Stimulated activated CD4-positive, alpha-beta T cell treated with anti-CD3 and anti-CD28 coated beads, Interleukin-2, amount 100 ng/mL, for 48 hours (primary cell): ENCODE measurements at regions not wholly inside any gene's neighbourhood (a gene's known extent, or its start where the extent isn't known, plus 50 kb on each side); places are given as distances from the start of the nearest gene placed in this dataset.
"Not testable (repeated sequence)": the region's sequence is repeated elsewhere in the genome, so short reads cannot be mapped to it uniquely, and the experiment has no call there.

ENCODE experiments used
- DNase-seq, 2 donors: peaks; one replicate each; pipeline ENCODE4 v3.0.0-alpha.2; 2020

- no peak for DNase-seq
These were observed 538.0 kb downstream of the PTPRU start for GRCh38 chr1:29774355-29774754.

DNA sequence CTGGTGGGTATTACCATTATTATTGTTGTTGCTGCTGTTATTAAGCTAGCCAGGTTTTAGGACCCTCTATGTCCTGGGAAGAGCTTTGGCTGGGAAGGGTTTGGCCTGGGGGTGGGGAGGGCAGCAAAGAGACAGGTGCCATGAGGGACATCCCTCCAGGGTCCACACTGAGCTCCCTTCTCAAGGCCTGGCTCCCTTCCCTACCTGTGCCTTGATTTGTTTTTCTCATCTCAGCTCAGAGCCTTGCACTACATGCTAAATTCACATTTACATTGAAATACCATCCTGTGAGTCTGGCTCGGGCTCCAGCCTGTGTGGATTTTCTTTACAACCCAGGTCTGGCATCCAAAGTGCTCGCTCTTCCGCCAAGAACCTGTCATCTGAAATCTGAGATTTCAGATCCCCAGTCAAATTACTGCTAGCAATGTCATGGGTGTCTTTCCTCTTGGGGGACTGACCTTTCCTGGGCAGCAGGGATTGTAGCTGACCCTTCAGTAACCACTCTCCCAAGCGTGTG, 536.3 kb downstream of the PTPRU start:
- no peak for DNase-seq

DNA sequence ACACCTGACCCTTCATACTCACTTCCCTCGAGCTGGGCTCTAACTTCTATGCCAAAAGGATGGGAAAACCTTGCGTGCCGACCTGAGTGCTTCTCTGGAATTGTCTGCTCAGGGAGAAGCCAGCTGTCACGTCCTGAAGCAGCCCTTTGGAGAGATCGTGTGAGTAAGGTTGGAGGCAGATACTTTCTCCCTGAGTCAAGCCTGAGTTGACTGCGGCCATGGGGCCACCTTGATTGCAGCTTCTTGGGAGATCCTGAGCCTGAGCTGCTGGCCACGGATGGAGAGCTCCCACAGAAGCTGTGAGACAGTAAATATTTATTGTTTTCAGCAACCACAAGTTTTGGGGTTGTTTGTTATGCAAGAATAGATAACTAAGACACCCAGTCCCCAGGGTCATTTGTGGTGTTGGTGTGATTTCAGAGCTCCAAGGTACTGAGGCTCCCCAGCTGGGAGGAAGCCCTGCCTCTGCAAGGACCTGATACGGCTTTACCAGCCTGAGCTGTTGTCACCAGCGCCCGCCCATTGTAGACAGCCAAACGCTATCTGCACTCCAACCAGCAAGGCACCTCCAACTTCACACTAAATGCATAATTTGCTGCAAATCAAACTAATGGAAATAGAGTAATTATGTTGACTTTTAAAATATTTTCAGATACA, 531.6 kb downstream of the PTPRU start:
- no peak for DNase-seq

GRCh38 chr1:29767088-29767685, 530.9 kb downstream of the PTPRU start:
- DNase-seq = no peak

- no peak for DNase-seq
These were observed 526.3 kb downstream of the PTPRU start for GRCh38 chr1:29762635-29763034.

DNA sequence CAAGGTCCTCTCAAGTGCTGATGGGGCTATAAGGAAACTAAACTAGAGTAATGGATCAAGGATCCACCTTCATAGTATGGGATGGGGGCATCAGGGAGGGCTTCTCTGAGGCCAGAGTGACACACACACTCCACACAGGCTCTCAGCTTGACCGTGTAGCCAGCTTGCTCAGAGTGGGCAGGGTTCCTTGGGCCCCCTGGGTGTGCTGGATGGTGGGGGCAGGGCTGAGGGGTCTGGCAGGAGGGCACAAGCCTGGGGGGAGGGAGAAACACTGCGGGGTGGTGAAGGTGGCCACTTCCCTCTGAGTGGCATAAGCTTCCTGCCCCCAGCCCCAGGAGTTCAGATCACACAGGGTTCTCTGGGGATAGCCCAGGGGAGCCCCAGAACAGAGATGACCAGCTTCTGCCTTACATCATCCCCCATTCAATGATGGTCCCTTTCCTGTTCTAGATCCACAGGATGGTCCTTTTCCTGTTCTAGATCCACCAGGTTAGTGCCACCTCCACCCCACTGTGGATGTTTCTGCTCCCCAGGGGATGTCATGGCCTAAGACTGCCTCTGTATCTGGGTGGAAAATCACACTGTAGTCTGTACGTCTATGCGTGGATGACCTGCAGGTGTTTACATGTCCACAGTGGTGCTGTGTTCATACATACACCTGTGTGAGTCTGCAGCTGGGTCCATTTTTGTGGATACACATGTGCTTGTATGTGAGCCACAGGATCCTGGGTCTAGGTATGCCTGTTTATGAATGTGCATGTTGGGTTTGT, 525.0 kb downstream of the PTPRU start:
- DNase-seq = no peak

- DNase-seq = no peak
These were observed 523.8 kb downstream of the PTPRU start for GRCh38 chr1:29760067-29760564.

- DNase-seq = no peak
These were observed 522.6 kb downstream of the PTPRU start for GRCh38 chr1:29758781-29759499.

DNA sequence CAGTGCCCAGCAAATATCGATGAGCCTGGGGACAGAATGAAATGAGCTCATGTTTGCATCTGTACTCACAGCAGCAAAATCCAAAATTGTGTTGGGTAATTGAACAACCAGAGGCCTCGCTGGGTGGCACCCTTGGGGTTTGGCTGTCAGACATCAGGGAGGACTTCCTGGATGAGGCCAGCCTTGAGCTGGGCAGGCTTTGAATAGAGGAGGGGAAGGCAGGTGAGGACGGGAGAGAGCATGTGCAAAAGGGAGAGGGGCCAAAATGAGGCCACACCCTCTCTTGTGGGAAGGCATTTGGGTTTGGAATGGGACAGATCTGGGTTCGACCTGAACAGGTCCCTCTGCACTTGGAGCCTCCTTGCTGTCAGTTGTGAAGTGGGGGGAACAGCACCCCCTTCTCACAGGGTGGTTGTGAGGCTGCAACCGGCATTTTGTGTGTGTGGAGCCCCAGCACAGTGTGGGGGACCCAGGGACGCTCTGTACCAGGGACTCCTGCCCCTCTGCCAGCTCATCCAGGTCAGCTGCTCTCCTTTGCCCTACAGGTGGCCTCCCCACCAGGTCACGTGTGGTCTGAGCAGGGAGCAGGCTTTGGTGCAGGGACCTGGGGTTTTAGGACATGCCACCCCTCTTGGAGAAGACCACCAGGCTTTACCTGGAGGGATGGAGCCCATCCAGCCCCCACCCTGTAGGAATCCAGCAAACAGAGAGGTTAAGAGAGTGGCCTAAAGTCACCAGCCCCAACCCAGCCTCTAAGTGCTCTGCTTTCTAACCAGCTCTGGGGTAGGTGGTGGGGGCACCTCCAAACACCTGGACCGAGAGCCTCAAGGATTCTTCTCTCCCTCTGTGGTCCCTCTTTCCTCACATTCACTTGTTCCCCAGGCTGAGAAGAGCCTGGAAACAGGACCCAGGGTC, 521.8 kb downstream of the PTPRU start:
- DNase-seq = no peak

GRCh38 chr1:29756901-29757725, 520.8 kb downstream of the PTPRU start:
- no peak for DNase-seq

- DNase-seq = no peak
These were observed 520.2 kb downstream of the PTPRU start for GRCh38 chr1:29756498-29756897.

- no peak for DNase-seq
These were observed 519.8 kb downstream of the PTPRU start for GRCh38 chr1:29756085-29756484.

GRCh38 chr1:29755412-29756015, 519.2 kb downstream of the PTPRU start:
- not testable (repeated sequence) for DNase-seq

DNA sequence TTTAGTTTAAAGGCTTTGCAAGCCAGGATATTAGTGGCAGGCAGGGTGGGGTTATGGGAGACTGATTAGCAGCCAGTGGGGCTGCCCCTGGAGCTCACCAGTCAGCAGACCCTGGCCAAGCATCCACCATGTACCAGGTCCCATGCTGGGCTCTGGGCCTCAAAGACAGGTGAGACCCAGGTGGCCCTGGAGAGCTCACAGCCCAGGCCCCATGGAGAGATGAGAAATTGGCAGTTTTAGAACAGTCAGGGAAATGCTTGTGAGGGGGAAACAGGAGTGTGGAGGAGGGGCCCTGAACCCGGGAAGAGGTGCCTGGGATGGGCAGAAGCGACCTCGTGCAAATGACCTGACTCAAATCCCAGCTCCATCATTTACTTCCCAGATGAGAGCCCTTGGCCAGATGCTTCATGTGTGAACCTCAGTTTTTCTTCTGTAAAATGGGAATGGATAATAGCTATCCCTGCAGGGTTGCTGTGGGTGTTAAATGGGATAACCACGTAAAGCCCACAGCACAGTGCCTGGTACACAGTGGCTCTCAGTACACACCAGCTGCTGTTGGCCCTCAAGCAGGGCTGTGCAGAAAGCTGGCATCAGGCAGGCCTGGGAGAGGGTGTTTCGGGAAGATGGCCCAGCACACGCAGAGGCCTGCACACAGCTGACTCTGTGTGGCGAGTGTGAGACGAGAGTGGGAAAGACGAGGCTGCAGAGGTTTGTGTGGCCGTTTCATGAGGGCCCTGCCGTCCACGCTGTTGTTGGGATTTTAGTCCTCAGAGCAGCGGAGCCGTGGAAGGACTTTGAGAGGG, 518.5 kb downstream of the PTPRU start:
- DNase-seq = no peak

GRCh38 chr1:29753771-29754572, 517.6 kb downstream of the PTPRU start:
- DNase-seq = no peak

DNA sequence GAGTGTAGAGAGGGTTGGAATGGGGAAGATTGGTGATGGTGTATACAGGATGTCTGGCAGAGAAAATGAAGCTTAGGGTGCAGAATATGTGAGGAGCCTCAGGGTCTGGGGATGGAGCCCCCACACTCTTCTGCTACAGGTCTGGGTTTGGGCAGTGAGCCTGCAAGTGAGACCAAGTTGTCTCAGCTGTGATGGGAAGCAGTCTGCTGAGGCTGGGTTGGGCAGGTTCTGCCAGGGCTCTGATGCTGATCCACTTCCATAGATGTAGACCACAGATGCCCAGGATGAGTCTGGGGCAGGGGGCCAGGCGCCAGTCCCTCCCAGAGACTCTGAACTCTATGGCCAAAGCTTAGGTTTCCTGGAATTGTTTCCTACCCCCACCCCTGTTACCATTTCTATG, 516.9 kb downstream of the PTPRU start:
- DNase-seq = no peak

DNA sequence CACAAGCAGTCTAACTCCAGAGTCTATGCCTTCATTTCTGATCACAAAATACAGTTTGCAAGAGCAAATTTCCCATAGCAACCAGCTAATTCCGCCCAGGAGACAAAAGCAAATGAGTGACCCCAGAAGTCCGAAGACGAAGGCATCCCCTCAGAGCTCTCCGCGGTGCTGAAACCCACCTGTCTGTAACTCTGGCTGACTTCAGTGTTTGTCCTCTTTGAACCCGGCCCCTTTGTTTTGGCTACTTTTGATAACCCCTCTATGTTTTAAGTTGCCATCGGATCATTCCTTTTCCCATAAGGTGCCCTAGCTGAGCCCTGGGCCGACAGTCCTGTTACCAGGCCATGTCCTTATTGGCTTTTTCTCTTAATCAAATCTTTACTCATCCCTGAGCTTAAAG, 515.8 kb downstream of the PTPRU start:
- no peak for DNase-seq

DNA sequence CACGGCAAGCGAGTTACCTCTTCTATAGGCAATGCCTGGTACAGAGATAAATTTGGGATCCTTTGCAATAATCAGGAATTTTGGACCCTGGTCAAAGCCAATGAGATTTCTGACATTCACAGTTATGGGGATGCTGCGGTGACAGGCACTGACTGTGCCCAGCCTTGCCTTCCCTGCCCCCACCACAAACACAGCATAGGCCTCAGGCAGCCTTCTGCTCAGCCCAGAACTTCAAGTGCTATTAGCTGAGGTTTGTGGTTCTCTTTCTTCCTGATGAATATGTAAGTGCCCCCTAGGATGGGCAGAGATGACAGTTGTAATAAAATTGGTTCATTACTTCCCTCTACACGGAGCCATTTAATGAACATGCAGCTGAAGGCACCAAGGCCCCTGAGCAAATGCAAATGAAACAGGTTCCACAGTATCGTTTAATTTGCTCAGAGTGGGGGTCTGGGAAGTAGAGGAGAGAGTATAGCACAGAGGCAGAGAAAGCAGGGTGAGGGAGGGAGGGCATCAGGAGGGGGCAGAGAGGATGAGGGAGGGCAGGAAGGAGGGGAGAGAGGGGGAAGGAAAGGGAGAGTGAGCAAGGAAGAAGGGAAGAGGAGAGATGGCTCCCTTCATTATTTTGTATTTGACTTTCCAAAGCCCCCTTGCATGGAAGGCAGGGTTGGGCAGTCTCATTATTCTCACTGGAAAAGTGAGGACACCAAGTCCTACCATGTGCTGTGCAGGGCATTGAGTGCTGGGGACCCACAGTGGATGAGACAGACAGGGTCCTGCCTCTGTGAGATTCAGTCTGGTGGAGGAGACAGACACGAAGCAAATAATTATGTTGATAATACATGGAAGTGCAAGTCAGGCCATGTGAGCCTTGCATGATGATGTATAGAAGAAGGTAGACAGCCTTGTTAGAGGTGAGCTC, 513.0 kb downstream of the PTPRU start:
- DNase-seq = no peak
